Heart left ventricle (tissue), 13 donors: ENCODE measurements at regions not wholly inside any gene's neighbourhood (a gene's known extent, or its start where the extent isn't known, plus 50 kb on each side); places are given as distances from the start of the nearest gene placed in this dataset.

Source experiments
- CTCF ChIP-seq, 12 donors: fragments of 200-600 bp; sonication (generic) in 4 of 12; IDR thresholded peaks; one replicate each; pipeline versions ENCODE4 v1.5.0 to v1.8.0; 2018 to 2022; ENCODE audit warnings: antibody characterized with exemption in 12 of 12, mild to moderate bottlenecking in 5 of 12
- POLR2A ChIP-seq, 2 donors: fragments of 450-650 bp; IDR thresholded peaks; one replicate each; pipeline ENCODE4 v1.6.1; 2017; ENCODE audit warnings: antibody characterized with exemption in 2 of 2, mild to moderate bottlenecking in 2 of 2, moderate library complexity in 2 of 2
- donor health status: ischemic (EF 13 %, LVEDD 7.1; RV severe dilation, severe dysfunction).
- donor health status: DM: no; HTN: yes; CAD: no.
- donor health status: DM: no; HTN: no; CAD: no.
- donor health status: ischemic (EF 25% LVEDD 6.9; RV normal size, moderate dysfunction).
- donor health status: ischemic (EF 25% LVEDD 5.7; RV mildly dilated, moderate dysfunction).
- donor health status: ischemic (EF 35%, LVEDD 5.7; RV mildly dilated, moderate dysfunction).
- donor health status: nonischemic (EF 11% LVEDD 7.7; RV severe dilation, severe dysfunction).
- donor health status: DM: yes; HTN: yes; CAD: no.
- donor health status: PGD.
- donor health status: ischemic (EF 29% LVEDD 5.4; RV normal size, mild dysfunction).
- donor health status: nonischemic (EF 23%, LVEDD 6.1; RV moderate dilation, normal function).

GRCh38 chr15:98230975-98231374 is 270.5 kb downstream of the ARRDC4 start:
- TF ChIP-seq CTCF (IDR thresholded peaks at IDR 0.05): no peak
- TF ChIP-seq POLR2A (IDR thresholded peaks at IDR 0.05): no peak
